Inferior parietal cortex (tissue), 1 donor: ENCODE measurements at regions not wholly inside any gene's neighbourhood (a gene's known extent, or its start where the extent isn't known, plus 50 kb on each side); places are given as distances from the start of the nearest gene placed in this dataset.
A peak's percentile ranks its signal among the peaks of the same experiment; 100 is the strongest.

Experiments
- DNase-seq: peaks from one replicate; pipeline ENCODE4 v3.0.0-alpha.2; 2016; ENCODE audit errors: extremely low spot score

GRCh38 chr3:181764544-181764943 is 52.8 kb downstream of the SOX2 start:
- no peak for DNase-seq

GRCh38 chr3:181770296-181770695 is 58.6 kb downstream of the SOX2 start:
- DNase-seq, result no peak

- DNase-seq, result no peak
Measured at GRCh38 chr3:181771120-181771519, 59.4 kb downstream of the SOX2 start.

- no peak for DNase-seq
Measured at GRCh38 chr3:181772166-181772565, 60.4 kb downstream of the SOX2 start.

- DNase-seq, result no peak
Measured at GRCh38 chr3:181773921-181774320, 62.2 kb downstream of the SOX2 start.

GRCh38 chr3:181782306-181782954 is 70.7 kb downstream of the SOX2 start:
- no peak for DNase-seq

- DNase-seq, result no peak
Measured at GRCh38 chr3:181790561-181790960, 78.8 kb downstream of the SOX2 start.

GRCh38 chr3:181791056-181791955 is 79.6 kb downstream of the SOX2 start:
- DNase-seq, result no peak

- DNase-seq, result no peak
Measured at GRCh38 chr3:181793006-181793405, 81.3 kb downstream of the SOX2 start.

- DNase-seq, result no peak
Measured at GRCh38 chr3:181794011-181794790, 82.5 kb downstream of the SOX2 start.

GRCh38 chr3:181796641-181797040 is 84.9 kb downstream of the SOX2 start:
- no peak for DNase-seq

GRCh38 chr3:181797431-181797830 is 85.7 kb downstream of the SOX2 start:
- DNase-seq, result no peak

GRCh38 chr3:181805703-181806102 is 94.0 kb downstream of the SOX2 start:
- no peak for DNase-seq

- DNase-seq, result no peak
Measured at GRCh38 chr3:181808053-181808452, 96.3 kb downstream of the SOX2 start.

- no peak for DNase-seq
Measured at GRCh38 chr3:181823716-181824115, 112.0 kb downstream of the SOX2 start.

GRCh38 chr3:181824961-181825360 is 113.2 kb downstream of the SOX2 start:
- DNase-seq, result no peak

- no peak for DNase-seq
Measured at GRCh38 chr3:181839039-181839915, 127.6 kb downstream of the SOX2 start.

- peak; percentile 22 for DNase-seq
Measured at GRCh38 chr3:181839916-181840297, 128.2 kb downstream of the SOX2 start.

- DNase-seq, result no peak
Measured at GRCh38 chr3:181844211-181844610, 132.5 kb downstream of the SOX2 start.

- no peak for DNase-seq
Measured at GRCh38 chr3:181847276-181847675, 135.6 kb downstream of the SOX2 start.

- no peak for DNase-seq
Measured at GRCh38 chr3:181851063-181851462, 139.3 kb downstream of the SOX2 start.
